GM18909 (cell line): ENCODE measurements at regions not wholly inside any gene's neighbourhood (a gene's known extent, or its start where the extent isn't known, plus 50 kb on each side); places are given as distances from the start of the nearest gene placed in this dataset.

Experiments used
- ATAC-seq: cut with Tn5 transposase; IDR thresholded peaks from one replicate; pipeline ENCODE4 v1.9.1; 2021; ENCODE audit warnings: mild to moderate bottlenecking; ENCODE audit not compliant: unreplicated experiment, poor library complexity

- ATAC-seq = no peak
Measured at GRCh38 chr2:105576050-105576439, 168.7 kb upstream of the NCK2 start.

- ATAC-seq = no peak
Measured at GRCh38 chr2:105575499-105576025, 169.2 kb upstream of the NCK2 start.

GRCh38 chr2:105574796-105575344, 169.8 kb upstream of the NCK2 start:
- no peak for ATAC-seq

GRCh38 chr2:105573910-105574655, 170.6 kb upstream of the NCK2 start:
- no peak for ATAC-seq

- no peak for ATAC-seq
Measured at GRCh38 chr2:105573490-105573889, 171.2 kb upstream of the NCK2 start.

GRCh38 chr2:105571445-105571987, 172.7 kb upstream of the FHL2 start:
- no peak for ATAC-seq

- ATAC-seq = no peak
Measured at GRCh38 chr2:105570757-105571156, 171.9 kb upstream of the FHL2 start.

- no peak for ATAC-seq
Measured at GRCh38 chr2:105570326-105570725, 171.5 kb upstream of the FHL2 start.

- no peak for ATAC-seq
Measured at GRCh38 chr2:105569606-105570005, 170.8 kb upstream of the FHL2 start.

- ATAC-seq = no peak
Measured at GRCh38 chr2:105567996-105568494, 169.2 kb upstream of the FHL2 start.

GRCh38 chr2:105563000-105563719, 164.3 kb upstream of the FHL2 start:
- no peak for ATAC-seq

GRCh38 chr2:105561401-105561800, 162.6 kb upstream of the FHL2 start:
- no peak for ATAC-seq

GRCh38 chr2:105560157-105560556, 161.3 kb upstream of the FHL2 start:
- no peak for ATAC-seq

GRCh38 chr2:105557021-105557920, 158.4 kb upstream of the FHL2 start:
- ATAC-seq = no peak

GRCh38 chr2:105556366-105556765, 157.5 kb upstream of the FHL2 start:
- no peak for ATAC-seq

- no peak for ATAC-seq
Measured at GRCh38 chr2:105554235-105554634, 155.4 kb upstream of the FHL2 start.

- ATAC-seq = no peak
Measured at GRCh38 chr2:105553538-105554196, 154.8 kb upstream of the FHL2 start.

GRCh38 chr2:105546628-105546974, 147.8 kb upstream of the FHL2 start:
- ATAC-seq = no peak
